NCI-H146 treated with DMSO at 0.1 percent for 48 hours (cell line): ENCODE measurements at regions not wholly inside any gene's neighbourhood (a gene's known extent, or its start where the extent isn't known, plus 50 kb on each side); places are given as distances from the start of the nearest gene placed in this dataset.
A peak's percentile ranks its signal among the peaks of the same experiment; 100 is the strongest.
"Not testable (repeated sequence)": the region's sequence is repeated elsewhere in the genome, so short reads cannot be mapped to it uniquely, and the experiment has no call there.

ENCODE experiments used
- DNase-seq: peaks from one replicate; lab custom pipeline; 2025; ENCODE audit not compliant: unreplicated experiment; lab: John Stamatoyannopoulos, UW

DNA sequence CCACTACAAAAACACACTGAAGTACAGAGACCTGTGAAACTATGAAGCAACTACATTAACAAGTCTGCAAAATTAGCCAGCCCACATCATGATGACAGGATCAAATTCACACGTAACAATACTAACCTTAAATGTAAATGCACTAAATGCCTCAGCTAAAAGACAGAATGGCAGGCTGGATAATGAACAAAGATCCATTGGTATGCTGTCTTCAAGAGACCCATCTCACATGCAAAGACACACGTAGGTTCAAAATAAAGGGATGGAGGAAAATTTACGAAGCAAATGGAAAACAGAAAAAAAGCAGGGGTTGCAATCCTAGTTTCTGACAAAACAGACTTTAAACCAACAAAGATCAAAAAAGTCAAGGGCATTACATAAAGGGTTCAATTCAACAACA, 120.1 kb upstream of the OSTN start:
- DNase-seq = not testable (repeated sequence)

- DNase-seq = no peak
Measured at GRCh38 chr3:191076903-191077552, 122.0 kb upstream of the OSTN start.

DNA sequence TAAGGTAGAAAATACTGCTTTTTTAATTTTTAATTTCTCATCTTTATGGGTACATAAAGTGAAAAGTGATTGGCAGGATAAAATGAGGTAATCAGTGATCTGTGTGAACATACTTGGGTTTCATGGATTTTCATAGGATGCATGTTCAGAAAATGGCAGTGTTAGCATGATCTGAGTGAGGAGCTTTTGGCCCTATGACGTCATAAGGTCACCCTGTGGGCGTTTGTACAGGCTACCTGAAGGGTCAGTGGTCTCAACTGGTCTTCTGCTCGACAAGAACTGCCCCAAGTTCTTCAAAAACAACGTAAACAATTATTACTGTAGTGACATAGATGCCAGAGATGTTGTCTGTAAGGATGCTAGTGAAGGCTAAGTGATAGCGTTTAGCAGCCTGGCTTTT, 124.5 kb upstream of the OSTN start:
- DNase-seq = no peak

GRCh38 chr3:191070762-191071403, 128.2 kb upstream of the OSTN start:
- no peak for DNase-seq

GRCh38 chr3:191070201-191070600, 128.8 kb upstream of the OSTN start:
- no peak for DNase-seq

GRCh38 chr3:191068946-191069813, 129.9 kb upstream of the OSTN start:
- no peak for DNase-seq

DNA sequence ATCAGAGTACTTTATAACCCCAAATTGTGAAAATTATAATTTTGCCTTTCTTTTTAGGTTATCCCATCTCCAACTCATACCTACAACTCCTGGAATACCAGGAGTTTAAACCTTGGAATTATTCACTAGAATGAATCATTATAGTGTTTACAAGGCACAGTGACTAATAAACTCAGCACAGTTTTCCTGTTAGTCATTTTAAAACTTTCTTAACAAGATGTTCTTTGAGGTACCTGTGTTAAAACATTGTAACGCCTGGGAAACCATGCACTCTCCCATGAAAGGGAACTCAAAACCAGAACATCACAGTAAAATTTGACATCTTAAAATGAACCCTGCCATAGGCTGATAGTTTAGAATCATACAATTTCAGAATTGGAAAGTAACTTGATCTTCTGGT, 132.4 kb upstream of the OSTN start:
- no peak for DNase-seq

- no peak for DNase-seq
Measured at GRCh38 chr3:191065181-191065805, 133.7 kb upstream of the OSTN start.

- peak; percentile 35 for DNase-seq
Measured at GRCh38 chr3:191051037-191051436, 148.0 kb upstream of the OSTN start.

GRCh38 chr3:191047930-191048329, 151.1 kb upstream of the OSTN start:
- no peak for DNase-seq

DNA sequence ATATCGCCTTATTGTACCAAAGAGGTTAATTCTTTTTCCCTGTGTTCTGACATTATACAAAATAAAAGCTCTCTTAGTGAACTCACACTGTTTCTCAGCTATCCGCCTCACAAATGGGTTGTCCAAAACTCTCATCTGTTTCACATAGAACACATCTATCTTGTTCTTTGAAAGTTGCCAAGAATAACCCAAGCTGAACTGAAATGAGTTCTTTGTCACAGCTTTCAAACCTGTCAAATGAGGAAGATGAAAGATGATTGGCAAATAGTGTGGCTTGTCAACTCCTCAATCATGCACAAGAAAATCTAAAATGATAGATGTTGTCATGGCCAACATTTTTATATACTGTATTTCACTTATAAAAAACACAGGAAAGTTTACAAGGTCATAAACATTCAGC, 168.1 kb upstream of the OSTN start:
- DNase-seq = no peak

DNA sequence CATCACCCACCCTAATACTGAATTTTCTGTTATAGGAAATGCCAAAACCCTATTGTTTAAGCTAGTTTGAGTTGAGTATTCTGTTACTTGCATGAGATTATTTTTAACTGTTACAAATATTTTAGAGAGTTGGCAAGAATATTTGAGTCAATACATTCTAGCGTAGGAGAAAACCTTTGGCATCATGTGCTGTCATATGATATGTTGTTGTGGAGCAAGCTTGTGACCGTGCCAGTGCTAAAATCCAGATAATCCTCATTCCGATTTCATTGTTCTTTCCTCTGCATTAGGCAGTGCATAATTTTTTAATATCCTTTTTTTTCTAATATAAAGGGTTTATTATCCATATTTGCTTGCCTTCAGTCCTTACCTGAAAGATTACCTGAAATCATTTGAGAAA, 168.0 kb upstream of the GMNC start:
- DNase-seq = no peak

- DNase-seq = no peak
Measured at GRCh38 chr3:191026746-191027145, 164.3 kb upstream of the GMNC start.

DNA sequence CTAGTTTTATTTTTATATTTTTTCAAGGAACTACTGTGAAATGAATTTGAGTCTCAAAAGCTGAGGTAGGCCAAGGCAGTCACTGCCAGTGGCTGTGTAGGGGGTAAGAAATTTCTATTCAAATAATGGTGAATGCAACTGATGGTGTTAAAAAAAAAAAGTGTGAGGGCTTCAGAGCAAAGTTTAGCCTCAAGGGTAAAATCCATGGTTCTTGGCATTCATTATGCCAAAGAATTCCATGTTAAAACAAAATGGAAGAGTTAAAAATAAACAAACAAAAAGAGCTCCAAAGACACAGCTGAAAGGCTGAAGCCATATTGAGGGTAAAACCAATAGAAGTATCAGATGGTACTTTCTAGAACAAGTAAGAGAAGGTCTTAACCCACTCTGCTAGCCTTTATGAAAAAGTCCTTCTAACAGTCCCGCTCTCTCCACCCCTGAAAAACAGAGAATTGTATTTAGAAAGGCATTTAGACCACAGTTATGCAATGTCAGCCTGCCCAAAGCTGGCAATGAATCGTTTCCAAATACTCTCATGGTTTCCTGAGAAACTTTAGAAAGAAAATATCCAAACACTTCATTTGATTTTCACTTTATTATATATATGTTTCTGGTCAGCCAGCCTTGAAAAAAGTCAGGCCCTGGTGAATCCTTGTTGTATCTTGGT, 158.4 kb upstream of the GMNC start:
- no peak for DNase-seq

DNA sequence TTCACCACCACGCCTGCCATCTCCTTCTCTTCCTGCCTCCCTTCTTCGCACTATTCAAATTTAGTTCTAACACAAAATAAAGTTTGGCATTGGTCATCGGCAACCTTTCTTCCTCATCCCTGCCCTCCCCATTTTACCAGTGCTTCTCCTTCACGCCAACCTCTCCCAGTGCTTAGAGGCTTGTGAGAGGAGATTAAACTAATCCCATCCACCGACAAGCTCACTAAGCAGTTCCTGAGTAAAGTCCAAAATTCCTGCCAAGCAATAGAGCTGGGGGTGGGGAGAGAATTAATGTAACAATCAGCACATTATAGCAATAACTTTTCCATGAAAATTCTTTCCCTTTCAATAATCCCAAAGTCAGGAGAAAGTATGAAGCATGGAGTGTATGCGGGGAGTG, 157.4 kb upstream of the GMNC start:
- DNase-seq = no peak

- DNase-seq = not testable (repeated sequence)
Measured at GRCh38 chr3:191015960-191016359, 153.5 kb upstream of the GMNC start.

DNA sequence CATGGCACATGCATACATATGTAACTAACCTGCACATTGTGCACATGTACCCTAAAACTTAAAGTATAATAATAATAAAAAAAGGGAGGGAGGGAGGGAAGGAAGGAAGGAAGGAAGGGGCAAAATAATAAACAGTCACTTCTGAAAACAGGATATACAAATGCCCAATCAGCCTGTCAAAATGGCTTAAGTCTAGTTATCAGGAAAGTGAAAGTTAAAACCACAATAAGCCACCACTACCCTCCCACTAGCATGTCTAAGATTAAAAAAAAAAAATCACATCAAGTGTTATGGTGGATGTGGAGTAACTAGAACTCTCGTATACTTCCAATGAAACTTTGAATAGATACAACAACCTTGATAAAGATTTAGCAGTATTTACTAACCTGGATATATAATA, 145.6 kb upstream of the GMNC start:
- DNase-seq = no peak

GRCh38 chr3:191005790-191006189, 143.3 kb upstream of the GMNC start:
- no peak for DNase-seq

DNA sequence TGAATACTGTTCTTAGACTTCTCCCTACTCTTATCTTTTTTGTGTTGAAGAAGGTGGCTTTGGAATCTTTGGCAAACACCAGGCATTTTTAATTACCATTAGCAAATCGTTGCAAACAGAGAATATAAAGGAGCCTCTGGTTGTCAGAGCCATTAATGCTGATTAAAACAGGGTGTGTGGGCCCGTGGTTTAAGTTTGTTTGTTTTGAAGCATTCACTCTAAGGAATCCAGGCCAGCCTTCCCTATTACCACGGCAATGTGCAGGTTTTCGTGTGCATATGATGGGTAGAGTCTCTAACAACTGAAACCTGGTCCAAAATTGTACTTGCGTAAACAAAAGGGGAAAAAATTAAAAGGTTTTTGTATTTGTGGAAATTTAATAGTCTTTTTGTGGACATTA, 141.2 kb upstream of the GMNC start:
- no peak for DNase-seq

GRCh38 chr3:190996181-190996775, 133.8 kb upstream of the GMNC start:
- no peak for DNase-seq

DNA sequence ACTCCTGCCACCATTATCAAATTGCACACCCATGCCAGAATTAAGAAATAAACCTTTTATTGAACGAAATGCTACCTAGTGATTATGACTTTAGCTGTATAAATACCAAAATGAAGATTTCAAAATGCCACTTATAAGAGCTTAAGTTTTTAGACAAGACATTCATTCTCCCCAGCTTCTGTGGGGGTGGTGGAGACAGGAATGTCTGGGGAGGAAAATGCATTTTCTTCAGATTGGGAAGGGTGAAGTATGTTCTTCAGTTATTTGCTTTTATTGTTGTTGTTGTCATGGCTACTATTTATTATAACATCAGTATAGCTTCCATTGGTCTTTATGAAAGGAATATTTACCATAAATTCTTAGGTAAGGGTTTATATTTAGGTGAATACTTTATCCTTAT, 132.7 kb upstream of the GMNC start:
- DNase-seq = no peak
